HCT116 (cell line): ENCODE measurements at regions not wholly inside any gene's neighbourhood (a gene's known extent, or its start where the extent isn't known, plus 50 kb on each side); places are given as distances from the start of the nearest gene placed in this dataset.

ENCODE experiments used
- EGR1 ChIP-seq: IDR thresholded peaks from 2 replicates; pipeline ENCODE4 v1.6.1; 2012; ENCODE audit warnings: low read depth
- EZH2 ChIP-seq: fragments of 200-600 bp; sonication (generic); IDR thresholded peaks from 2 replicates; pipeline ENCODE4 v1.6.1; 2017; ENCODE audit warnings: antibody characterized with exemption, mixed run types
- POLR2A ChIP-seq: IDR thresholded peaks from 2 replicates; pipeline ENCODE4 v1.7.0; 2011; ENCODE audit warnings: borderline replicate concordance; ENCODE audit not compliant: insufficient read depth, insufficient read length; ENCODE audit errors: extremely low read depth
- TF ChIP-seq, protein P1 (sequence below), 3 experiments: fragments of 200-600 bp in 1 of 3; sonication (generic) in 1 of 3; IDR thresholded peaks in 2 of 3; conservative IDR thresholded peaks in 1 of 3; 2 replicates each; pipeline ENCODE4 v1.5.1; 2012 to 2017; ENCODE audit warnings: low read depth in 2 of 3, low read length in 2 of 3, antibody characterized with exemption in 1 of 3, borderline replicate concordance in 1 of 3, control low read depth in 1 of 3, mild to moderate bottlenecking in 1 of 3, mixed read lengths in 1 of 3, mixed run types in 1 of 3, moderate library complexity in 1 of 3; ENCODE audit not compliant: insufficient read depth in 1 of 3

GRCh38 chr12:71009430-71010142 lies 89.0 kb upstream of the PTPRR start:
- TF ChIP-seq EZH2 (no peak), POLR2A (no peak), EGR1 (no peak)
- TF ChIP-seq, protein P1, sequence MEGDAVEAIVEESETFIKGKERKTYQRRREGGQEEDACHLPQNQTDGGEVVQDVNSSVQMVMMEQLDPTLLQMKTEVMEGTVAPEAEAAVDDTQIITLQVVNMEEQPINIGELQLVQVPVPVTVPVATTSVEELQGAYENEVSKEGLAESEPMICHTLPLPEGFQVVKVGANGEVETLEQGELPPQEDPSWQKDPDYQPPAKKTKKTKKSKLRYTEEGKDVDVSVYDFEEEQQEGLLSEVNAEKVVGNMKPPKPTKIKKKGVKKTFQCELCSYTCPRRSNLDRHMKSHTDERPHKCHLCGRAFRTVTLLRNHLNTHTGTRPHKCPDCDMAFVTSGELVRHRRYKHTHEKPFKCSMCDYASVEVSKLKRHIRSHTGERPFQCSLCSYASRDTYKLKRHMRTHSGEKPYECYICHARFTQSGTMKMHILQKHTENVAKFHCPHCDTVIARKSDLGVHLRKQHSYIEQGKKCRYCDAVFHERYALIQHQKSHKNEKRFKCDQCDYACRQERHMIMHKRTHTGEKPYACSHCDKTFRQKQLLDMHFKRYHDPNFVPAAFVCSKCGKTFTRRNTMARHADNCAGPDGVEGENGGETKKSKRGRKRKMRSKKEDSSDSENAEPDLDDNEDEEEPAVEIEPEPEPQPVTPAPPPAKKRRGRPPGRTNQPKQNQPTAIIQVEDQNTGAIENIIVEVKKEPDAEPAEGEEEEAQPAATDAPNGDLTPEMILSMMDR (IDR thresholded peaks at IDR 0.05 in 2 of 3, conservative IDR thresholded peaks at IDR 0.05 in 1 of 3; ENCODE audit: borderline replicate concordance in 1 of 3, insufficient read depth in 1 of 3, low read depth in 2 of 3, low read length in 2 of 3): no peak
